ENCODE measurements at regions not wholly inside any gene's neighbourhood (a gene's known extent, or its start where the extent isn't known, plus 50 kb on each side); places are given as distances from the start of the nearest gene placed in this dataset.
"Not testable (repeated sequence)": the region's sequence is repeated elsewhere in the genome, so short reads cannot be mapped to it uniquely, and the experiment has no call there.

GRCh38 chr21:28152732-28153131, 839.9 kb downstream of the LTN1 start:
- DNase-seq = no peak

- DNase-seq = no peak
These were observed 840.9 kb downstream of the LTN1 start for GRCh38 chr21:28151758-28152157.

DNA sequence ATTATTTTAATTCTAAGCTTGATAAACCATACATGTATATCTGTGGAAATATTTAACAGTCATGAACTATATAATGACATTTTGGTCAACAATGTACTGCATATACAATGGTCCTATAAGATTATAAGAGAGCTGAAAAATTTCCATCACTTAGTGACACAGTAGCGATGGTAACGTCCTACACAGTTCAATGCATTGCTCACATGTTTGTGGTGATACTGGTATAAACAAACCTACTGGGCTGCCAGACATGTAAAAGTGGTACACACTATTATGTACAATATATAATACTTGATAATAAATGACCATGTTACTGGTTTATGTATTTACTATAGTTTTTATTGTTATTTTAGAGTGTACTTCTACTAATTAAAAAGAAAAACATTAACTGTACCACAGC, 841.9 kb downstream of the LTN1 start:
- no peak for DNase-seq

DNA sequence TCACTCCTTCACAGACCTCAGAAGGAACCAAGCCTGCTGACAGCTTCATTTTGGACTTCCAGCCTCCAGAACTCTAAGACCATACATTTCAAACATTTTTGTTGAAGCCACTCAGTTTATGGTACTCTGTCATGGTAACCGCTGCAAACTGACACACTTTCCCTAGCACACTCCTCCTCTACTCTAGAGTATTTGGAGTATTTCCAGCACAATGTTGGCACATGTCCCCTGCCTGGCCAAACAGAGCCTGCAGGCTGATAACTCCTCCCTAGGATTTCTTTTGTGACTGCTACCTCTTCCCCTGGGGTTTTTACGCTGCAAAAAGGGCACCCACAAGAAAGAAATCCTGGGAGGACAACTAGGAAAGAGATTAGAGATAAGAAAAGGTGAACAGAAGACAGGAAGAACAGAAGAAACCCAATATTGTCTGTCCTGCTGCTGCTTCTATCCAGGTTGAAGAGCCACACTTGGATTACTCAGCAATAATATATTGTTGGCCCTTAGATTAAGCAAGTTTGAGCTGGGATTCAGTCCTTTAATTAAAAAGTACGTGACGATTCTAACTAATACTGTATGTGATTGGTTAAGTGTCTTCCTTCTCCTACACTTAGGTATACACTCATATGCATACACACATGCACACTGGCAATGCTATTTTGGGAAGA, 844.1 kb downstream of the LTN1 start:
- no peak for DNase-seq

- no peak for DNase-seq
These were observed 848.0 kb downstream of the LTN1 start for GRCh38 chr21:28144653-28145052.

DNA sequence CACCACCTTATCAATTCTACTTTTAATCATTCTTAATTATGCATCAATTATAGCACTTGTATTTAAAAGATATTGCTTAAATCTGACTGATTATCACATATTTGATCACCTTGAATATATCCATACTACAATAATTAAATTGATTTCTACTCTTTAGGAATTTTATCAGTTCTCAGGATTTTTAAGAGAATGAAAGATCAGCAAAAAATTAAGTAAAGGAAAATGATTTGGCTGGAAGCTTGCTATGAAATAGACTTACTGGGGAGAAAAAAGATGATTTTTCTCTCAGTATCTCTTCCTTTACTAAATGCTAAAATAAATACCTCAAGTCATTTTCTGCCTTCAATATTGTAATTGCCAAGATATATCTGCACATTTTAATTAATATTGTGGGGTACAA, 848.6 kb downstream of the LTN1 start:
- no peak for DNase-seq

DNA sequence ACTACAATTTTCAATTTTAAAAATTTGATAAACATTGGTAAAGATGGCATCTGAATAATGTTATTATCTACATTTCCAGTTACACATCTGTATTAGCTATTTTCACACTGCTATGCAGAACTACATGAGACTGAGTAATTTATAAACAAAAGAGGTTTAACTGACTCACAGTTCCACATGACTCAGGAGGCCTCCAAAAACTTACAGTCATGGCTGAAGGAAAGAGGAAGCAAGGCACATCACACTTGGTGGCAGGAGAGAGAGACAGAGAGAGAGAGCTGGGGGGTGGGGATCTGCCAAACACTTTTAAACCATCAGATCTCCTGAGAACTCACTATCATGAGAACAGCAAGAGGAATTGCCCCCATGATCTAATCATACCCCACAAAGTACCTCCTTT, 850.0 kb downstream of the LTN1 start:
- peak; percentile 3 for DNase-seq

- no peak for DNase-seq
These were observed 854.4 kb downstream of the LTN1 start for GRCh38 chr21:28138272-28138671.

DNA sequence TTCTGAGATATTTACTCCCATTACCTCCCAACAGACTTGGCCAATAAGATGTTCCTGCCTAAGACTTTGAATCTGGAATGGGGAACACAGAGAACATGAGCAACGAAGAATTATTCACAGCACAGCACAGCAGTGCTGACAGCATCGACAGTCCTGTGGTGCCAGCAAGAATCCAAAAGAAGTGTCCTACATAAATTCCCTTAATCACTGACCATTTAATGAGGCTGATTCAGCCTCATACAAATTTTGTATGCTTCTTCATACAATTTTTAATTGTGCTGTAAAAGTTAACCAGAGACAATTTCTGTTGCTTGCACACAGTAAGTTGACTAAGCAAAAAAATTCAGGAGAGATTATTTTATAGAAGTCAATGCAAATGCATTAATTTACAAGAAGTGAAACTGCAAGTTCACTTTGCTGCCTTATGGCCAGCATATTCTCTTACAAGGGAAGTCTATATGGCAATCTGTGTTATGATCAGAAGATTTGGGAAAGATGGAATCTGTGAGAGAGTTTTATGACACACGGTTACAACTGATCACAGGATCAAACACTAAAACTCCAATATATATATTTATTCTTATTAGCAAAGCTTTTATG, 855.9 kb downstream of the LTN1 start:
- no peak for DNase-seq

DNA sequence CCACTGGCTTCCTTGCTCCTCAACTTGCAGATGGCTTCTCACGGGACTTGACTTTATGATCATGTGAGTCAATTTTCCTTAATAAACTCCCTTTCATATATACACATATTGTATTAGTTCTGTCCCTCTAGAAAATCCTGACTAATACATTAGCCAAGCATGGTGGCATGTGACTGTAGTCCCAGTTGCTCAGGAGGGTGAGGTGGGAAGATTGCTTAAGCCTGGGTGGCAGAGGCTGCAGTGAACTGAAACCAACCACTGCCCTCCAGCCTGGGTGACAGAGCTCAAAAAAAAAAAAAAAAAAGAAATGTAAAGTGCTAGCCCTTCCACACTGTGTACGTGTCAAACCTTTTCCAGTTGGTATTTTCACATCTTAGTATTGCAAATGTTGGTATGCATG, 857.0 kb downstream of the LTN1 start:
- no peak for DNase-seq

GRCh38 chr21:28133116-28133515, 859.6 kb downstream of the LTN1 start:
- no peak for DNase-seq

- DNase-seq = no peak
These were observed 860.0 kb downstream of the LTN1 start for GRCh38 chr21:28132713-28133112.

DNA sequence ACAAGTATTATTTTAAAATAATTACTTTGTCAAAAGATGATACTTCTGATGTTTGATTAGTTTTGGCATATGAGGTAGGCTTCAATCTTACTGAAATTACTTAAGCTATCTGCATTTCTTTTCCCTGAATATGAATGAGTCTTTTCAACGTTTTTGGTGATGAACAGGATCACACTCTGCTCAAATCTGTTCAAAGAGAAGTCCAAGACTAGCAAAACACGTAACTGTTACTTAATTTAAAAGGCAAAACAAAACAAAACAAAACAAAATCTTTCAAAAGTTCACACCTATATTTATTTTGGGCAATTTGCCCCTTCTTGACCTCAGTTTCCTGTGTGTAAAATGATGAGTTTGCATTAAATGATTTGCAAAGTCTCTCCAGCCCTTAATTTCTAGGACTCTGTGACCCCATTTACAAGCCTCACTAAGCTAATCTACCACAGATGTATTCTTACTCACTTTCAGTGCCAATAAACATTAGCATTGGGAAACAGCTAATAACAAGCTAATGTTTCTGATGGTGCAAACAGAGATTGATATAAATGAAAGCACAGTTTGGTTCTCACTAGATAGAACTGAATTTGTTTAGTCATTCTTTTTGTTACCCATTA, 865.4 kb downstream of the LTN1 start:
- no peak for DNase-seq

DNA sequence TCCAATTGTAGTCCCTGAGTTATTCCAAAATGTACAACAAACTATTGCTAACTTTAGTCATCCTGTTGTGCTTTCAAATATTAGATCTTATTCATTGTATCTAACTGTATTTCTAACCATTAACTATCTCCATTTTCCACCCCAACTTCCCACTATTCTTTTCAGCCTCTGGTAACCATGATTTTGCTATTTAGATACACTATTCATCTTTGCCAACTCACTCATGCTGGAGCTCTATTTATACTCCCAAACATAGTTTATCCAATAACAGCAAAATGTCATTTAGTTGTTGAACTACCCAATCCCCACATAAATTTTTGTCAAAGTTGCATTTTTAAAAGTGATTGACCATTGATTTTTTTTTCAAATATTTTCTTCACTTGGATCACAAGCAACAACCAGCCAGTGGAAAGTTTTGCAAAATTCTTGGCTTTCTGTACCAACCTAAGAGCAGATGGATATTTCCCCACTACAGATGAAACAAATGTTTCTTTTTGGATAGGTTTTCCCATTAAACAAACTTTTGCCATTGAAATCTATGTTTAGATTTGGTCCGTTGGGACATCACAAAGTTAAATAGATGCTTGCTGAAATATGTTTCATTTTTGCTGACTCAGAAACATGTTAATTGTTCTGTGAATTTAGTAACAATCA, 866.0 kb downstream of the LTN1 start:
- DNase-seq = no peak

DNA sequence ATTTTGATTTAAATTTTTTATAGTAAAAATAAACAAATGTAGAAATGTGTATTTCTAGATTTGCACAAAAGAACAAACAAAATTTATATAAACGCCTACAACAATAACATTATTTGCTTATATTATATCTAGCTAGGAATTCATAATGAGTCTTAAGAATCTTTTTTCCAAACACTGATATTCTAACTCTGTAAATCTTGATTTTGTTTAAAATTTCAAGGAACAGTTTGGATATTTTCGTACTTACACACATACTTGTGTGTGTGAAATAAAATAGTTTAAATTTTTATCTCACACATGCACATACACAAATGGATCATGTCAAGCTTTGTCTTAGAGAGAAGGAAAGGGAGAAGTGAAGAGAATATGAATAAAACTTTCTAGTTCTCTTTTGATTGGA, 868.1 kb downstream of the LTN1 start:
- DNase-seq = no peak

DNA sequence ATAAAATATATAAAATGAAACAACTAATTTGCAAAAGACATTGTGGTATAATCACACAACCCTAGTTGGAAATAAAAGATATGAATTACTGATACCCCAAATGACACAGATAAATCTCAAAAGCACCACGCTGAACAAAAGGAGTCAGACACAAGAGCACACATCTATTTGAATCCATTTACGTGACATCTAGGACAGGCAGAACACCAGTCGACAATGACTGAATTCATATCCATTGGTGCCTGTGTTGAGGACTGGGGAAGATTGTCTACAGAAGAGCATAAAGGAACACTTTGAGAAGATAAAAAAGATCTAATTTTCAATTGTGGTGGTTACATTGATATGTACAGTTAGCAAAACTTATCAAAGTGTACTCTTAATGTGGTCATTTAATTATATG, 874.1 kb downstream of the LTN1 start:
- DNase-seq = no peak

- not testable (repeated sequence) for DNase-seq
These were observed 877.7 kb downstream of the LTN1 start for GRCh38 chr21:28114986-28115385.

GRCh38 chr21:28113718-28114117, 879.0 kb downstream of the LTN1 start:
- DNase-seq = no peak

DNA sequence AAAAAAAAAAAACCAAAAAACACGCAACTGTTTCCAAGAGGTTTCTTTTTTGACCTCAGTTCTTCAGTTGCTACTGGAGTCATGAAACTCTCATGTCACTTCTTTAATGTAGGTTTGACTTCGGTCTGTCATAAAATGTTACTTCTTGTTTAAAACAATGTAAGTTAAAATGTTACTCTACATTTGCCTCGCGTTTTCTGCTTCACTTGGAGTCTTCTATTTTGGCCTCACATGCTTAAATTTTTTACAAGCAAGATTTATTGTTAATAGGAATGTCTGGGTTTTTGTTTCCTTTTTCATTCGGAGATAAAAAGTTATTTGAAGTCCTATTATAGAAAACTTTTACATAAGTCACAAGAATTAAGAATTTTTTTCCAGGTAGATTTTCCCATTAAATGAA, 880.2 kb downstream of the LTN1 start:
- no peak for DNase-seq

DNA sequence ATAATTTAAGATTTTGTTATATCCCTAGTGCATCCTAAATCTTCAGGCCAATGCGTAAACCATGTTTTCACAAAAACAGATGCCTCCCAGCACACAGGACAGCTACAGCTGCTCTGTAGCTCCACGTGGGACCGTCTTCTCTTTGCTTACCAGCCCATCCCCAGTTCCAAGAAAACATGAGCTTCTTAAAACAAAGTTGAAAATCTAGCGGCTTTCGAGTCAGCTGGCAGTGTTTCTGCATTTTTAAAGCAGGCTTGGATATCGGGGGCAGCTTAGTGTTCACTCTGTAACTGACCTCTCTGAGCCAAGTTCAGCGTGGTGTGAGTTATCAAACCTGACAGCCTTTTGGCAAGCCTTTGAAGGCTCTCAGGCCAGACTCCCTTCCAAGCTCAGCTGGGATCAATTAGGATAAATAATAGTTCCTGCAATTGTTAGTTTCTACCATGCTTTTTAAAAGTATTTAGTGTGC, 881.5 kb downstream of the LTN1 start:
- no peak for DNase-seq

- DNase-seq = no peak
These were observed 882.0 kb downstream of the LTN1 start for GRCh38 chr21:28110716-28111115.

DNA sequence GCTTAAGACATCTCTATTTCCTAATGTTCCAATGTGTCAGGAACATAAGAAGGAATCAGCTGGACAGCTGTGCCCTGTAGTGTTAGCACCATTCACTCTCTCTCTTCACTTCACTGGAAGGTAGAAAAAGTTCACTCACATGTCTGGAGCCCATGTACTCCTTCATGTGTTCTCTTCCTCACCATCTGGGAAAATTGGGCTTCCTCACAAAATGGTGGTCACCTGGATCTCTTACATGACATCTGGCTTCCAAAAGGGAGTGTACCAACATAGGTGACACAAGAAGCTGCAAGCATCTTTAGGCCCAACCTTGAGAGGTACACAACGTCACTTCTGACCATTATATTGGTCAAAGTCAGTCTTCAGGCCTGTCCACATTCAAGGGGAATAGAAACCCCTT, 882.6 kb downstream of the LTN1 start:
- DNase-seq = no peak

GRCh38 chr21:28106370-28106890, 886.2 kb downstream of the LTN1 start:
- no peak for DNase-seq

GRCh38 chr21:28104346-28104745, 888.3 kb downstream of the LTN1 start:
- DNase-seq = peak; percentile 83
